ENCODE measurements at regions not wholly inside any gene's neighbourhood (a gene's known extent, or its start where the extent isn't known, plus 50 kb on each side); places are given as distances from the start of the nearest gene placed in this dataset.

- H3K4me1 Mint-ChIP-seq: no peaks in the 10 kb centered on the region
- no peak for ATAC-seq (ENCODE audit: low read depth)
Measured at GRCh38 chr16:87095271-87095670, 221.9 kb downstream of the C16orf95 start.

GRCh38 chr16:87096746-87097333 is 220.4 kb downstream of the C16orf95 start:
- H3K27ac Mint-ChIP-seq: no peak overlapping the region

More at GRCh38 chr16:87095271-87095670, 221.9 kb downstream of the C16orf95 start:
- CTCF ChIA-PET: no interaction called here
- POLR2A ChIA-PET: no interaction called here
- no peak for DNase-seq
- Mint-ChIP-seq H3K27me3 (peaks cover 8% of the 10 kb centered on the region), H3K4me3 (no peak overlapping the region), H3K36me3 (ENCODE audit: low read depth) (no peaks in the 10 kb centered on the region), H3K27ac (no peak overlapping the region), H3K9me3 (no peaks in the 10 kb centered on the region)
- TF ChIP-seq CTCF (IDR thresholded peaks at IDR 0.05): no peak
- intact Hi-C loops (cut with micrococcal nuclease): no loop called here

GRCh38 chr16:87098361-87098760 is 218.8 kb downstream of the C16orf95 start:
- no peaks in the 10 kb centered on the region for H3K4me1 Mint-ChIP-seq
- H3K4me3 Mint-ChIP-seq: no peak overlapping the region
- H3K36me3 Mint-ChIP-seq (ENCODE audit: low read depth): no peaks in the 10 kb centered on the region
- intact Hi-C loops (cut with micrococcal nuclease): no loop called here
- TF ChIP-seq CTCF (IDR thresholded peaks at IDR 0.05): no peak
- ChIA-PET POLR2A (no interaction called here), CTCF (no interaction called here)
- DNase-seq (no peak), ATAC-seq (ENCODE audit: low read depth) (no peak)
- peaks cover 2% of the 10 kb centered on the region for H3K9me3 Mint-ChIP-seq
- peaks cover 8% of the 10 kb centered on the region for H3K27me3 Mint-ChIP-seq
- H3K27ac Mint-ChIP-seq: no peak overlapping the region

More at GRCh38 chr16:87096746-87097333, 220.4 kb downstream of the C16orf95 start:
- Mint-ChIP-seq H3K4me1 (no peaks in the 10 kb centered on the region), H3K9me3 (no peaks in the 10 kb centered on the region), H3K36me3 (ENCODE audit: low read depth) (no peaks in the 10 kb centered on the region), H3K27me3 (peaks cover 8% of the 10 kb centered on the region), H3K4me3 (no peak overlapping the region)
- TF ChIP-seq CTCF (IDR thresholded peaks at IDR 0.05): no peak
- intact Hi-C loops (cut with micrococcal nuclease): no loop called here
- ChIA-PET CTCF (no interaction called here), POLR2A (no interaction called here)
- ATAC-seq (ENCODE audit: low read depth): no peak
- no peak for DNase-seq

GRCh38 chr16:87098976-87099720 is 218.0 kb downstream of the C16orf95 start:
- POLR2A ChIA-PET: no interaction called here
- intact Hi-C loops (cut with micrococcal nuclease): no loop called here
- no peak overlapping the region for H3K27ac Mint-ChIP-seq

More at GRCh38 chr16:87098976-87099720, 218.0 kb downstream of the C16orf95 start:
- H3K27me3 Mint-ChIP-seq: peaks cover 8% of the 10 kb centered on the region
- CTCF ChIA-PET: no interaction called here
- no peak for TF ChIP-seq CTCF (IDR thresholded peaks at IDR 0.05)
- ATAC-seq (ENCODE audit: low read depth) (no peak), DNase-seq (no peak)
- H3K36me3 Mint-ChIP-seq (ENCODE audit: low read depth): no peaks in the 10 kb centered on the region
- no peak overlapping the region for H3K4me3 Mint-ChIP-seq
- H3K4me1 Mint-ChIP-seq: no peaks in the 10 kb centered on the region
- H3K9me3 Mint-ChIP-seq: peaks cover 5% of the 10 kb centered on the region

Data from activated B cell treated with CpG ODN at 0.5 μM for 24 hours (primary cell).